Endothelial cell of umbilical vein (primary cell): ENCODE measurements at regions not wholly inside any gene's neighbourhood (a gene's known extent, or its start where the extent isn't known, plus 50 kb on each side); places are given as distances from the start of the nearest gene placed in this dataset.

Experiments
- BruUV-seq: library from RNA; stranded (reverse); fragments of 400-500 nt; replicated peaks from 2 replicates; lab custom pipeline; 2021; lab: Mats Ljungman, UMichigan
- CTCF ChIA-PET: fragments of 300-600, 350-600 bp; sonication (Branson Sonifier 250); formaldehyde crosslinking; loops from one replicate; lab custom pipeline; 2021; ENCODE audit warnings: antibody characterized with exemption, inconsistent platforms; lab: Charles Lee
- POLR2A ChIA-PET: fragments of 300-600, 350-600 bp; sonication (Branson Sonifier 250); formaldehyde crosslinking; loops from one replicate; lab custom pipeline; 2021; ENCODE audit warnings: antibody characterized with exemption, inconsistent platforms; lab: Charles Lee
- DNase-seq: peaks from one replicate; pipeline ENCODE4 v3.0.0-alpha.2; 2011; ENCODE audit warnings: low read depth, low spot score
- FAIRE-seq: peaks from 2 replicates; lab custom pipeline; 2011; peaks lifted over from hg19 to GRCh38; lab: Jason Lieb, UNC
- H2AFZ ChIP-seq: 2 replicates; pipeline ENCODE4 v1.6.0; 2012; ENCODE audit warnings: low read depth, low read length, control low read depth, inconsistent platforms
- H3K27ac ChIP-seq: 2 replicates; pipeline ENCODE4 v1.5.1; 2011; ENCODE audit warnings: low read depth, mild to moderate bottlenecking, control low read depth, low read length, moderate library complexity; ENCODE audit not compliant: insufficient read depth
- H3K27me3 ChIP-seq, 2 experiments: 2 replicates each; pipeline versions ENCODE4 v1.6.0 to v1.6.1; 2011; ENCODE audit warnings: low read length in 2 of 2, mixed read lengths in 1 of 2; ENCODE audit not compliant: control insufficient read depth in 2 of 2, insufficient read depth in 2 of 2
- H3K36me3 ChIP-seq, 2 experiments: 2 replicates in 1 of 2; 3 replicates in 1 of 2; pipeline ENCODE4 v1.5.1; 2011; ENCODE audit warnings: low read length in 2 of 2, mild to moderate bottlenecking in 1 of 2, moderate library complexity in 1 of 2; ENCODE audit not compliant: control insufficient read depth in 2 of 2, insufficient read depth in 2 of 2; ENCODE audit errors: extremely low read depth in 1 of 2
- H3K4me1 ChIP-seq: 3 replicates; pipeline ENCODE4 v1.5.1; 2011; ENCODE audit warnings: mild to moderate bottlenecking, low read length; ENCODE audit not compliant: control insufficient read depth, insufficient read depth; ENCODE audit errors: extremely low read depth
- H3K4me2 ChIP-seq: 2 replicates; pipeline ENCODE4 v1.6.1; 2011; ENCODE audit warnings: low read length, control low read depth, mixed read lengths; ENCODE audit not compliant: insufficient read depth
- H3K4me3 ChIP-seq, 3 experiments: fragments of 200-600 bp in 1 of 3; sonication (generic), shearing (Covaris generic) in 1 of 3; replicated peaks in 1 of 3; 2 replicates each; pipeline ENCODE4 v1.5.1; 2011 to 2016; ENCODE audit warnings: control low read depth in 3 of 3, low read length in 3 of 3, mild to moderate bottlenecking in 2 of 3, inconsistent platforms in 1 of 3, low read depth in 1 of 3, moderate library complexity in 1 of 3; ENCODE audit not compliant: insufficient read depth in 1 of 3
- H3K79me2 ChIP-seq: 2 replicates; pipeline ENCODE4 v1.6.0; 2012; ENCODE audit warnings: low read length, inconsistent platforms; ENCODE audit not compliant: control insufficient read depth, insufficient read depth
- H3K9ac ChIP-seq: replicated peaks from 2 replicates; pipeline ENCODE3; 2011; ENCODE audit warnings: low read length, control low read depth; ENCODE audit not compliant: insufficient read depth; ENCODE audit errors: extremely low read depth
- H3K9me1 ChIP-seq: replicated peaks from 3 replicates; pipeline ENCODE4 v1.6.0; 2011; ENCODE audit warnings: mild to moderate bottlenecking, low read length; ENCODE audit not compliant: control insufficient read depth, insufficient read depth; ENCODE audit errors: extremely low read depth
- H3K9me3 ChIP-seq: replicated peaks from 2 replicates; pipeline ENCODE4 v1.5.1; 2012; ENCODE audit warnings: low read length, inconsistent platforms; ENCODE audit not compliant: control insufficient read depth, insufficient read depth
- H4K20me1 ChIP-seq: replicated peaks from 2 replicates; pipeline ENCODE3; 2011; ENCODE audit warnings: mild to moderate bottlenecking, low read length; ENCODE audit not compliant: control insufficient read depth, insufficient read depth; ENCODE audit errors: extremely low read depth
- CTCF ChIP-seq, 2 donors: IDR thresholded peaks; 1 replicate in 1 of 2; 2 replicates in 1 of 2; pipeline ENCODE4 v1.5.1; 2011; ENCODE audit warnings: low read length in 2 of 2, mild to moderate bottlenecking in 2 of 2, moderate library complexity in 2 of 2, control low read depth in 1 of 2, inconsistent platforms in 1 of 2, low read depth in 1 of 2; ENCODE audit not compliant: insufficient read depth in 1 of 2; ENCODE audit errors: extremely low read depth in 1 of 2
- EZH2 ChIP-seq: IDR thresholded peaks from 2 replicates; pipeline ENCODE4 v1.6.1; 2012; ENCODE audit warnings: borderline replicate concordance, low read depth, mild to moderate bottlenecking, moderate library complexity, low read length, inconsistent platforms; ENCODE audit not compliant: severe bottlenecking
- FOS ChIP-seq: IDR thresholded peaks from 2 replicates; pipeline ENCODE4 v1.6.1; 2011; ENCODE audit warnings: mild to moderate bottlenecking, low read length, moderate library complexity, borderline replicate concordance; ENCODE audit not compliant: insufficient read depth
- GATA2 ChIP-seq: IDR thresholded peaks from 2 replicates; pipeline ENCODE4 v1.7.0; 2011; ENCODE audit warnings: low read depth, mild to moderate bottlenecking, moderate library complexity, mixed read lengths, low read length; ENCODE audit not compliant: insufficient read length, insufficient read depth
- JUN ChIP-seq: IDR thresholded peaks from 2 replicates; pipeline ENCODE4 v1.6.1; 2011; ENCODE audit warnings: borderline replicate concordance, low read depth; ENCODE audit not compliant: insufficient read length, insufficient read depth
- MAX ChIP-seq: IDR thresholded peaks from 2 replicates; pipeline ENCODE4 v1.6.1; 2011; ENCODE audit not compliant: insufficient read depth, insufficient read length
- POLR2A ChIP-seq: IDR thresholded peaks from 2 replicates; pipeline ENCODE4 v1.6.1; 2012; ENCODE audit warnings: low read depth, mild to moderate bottlenecking, control low read depth, low read length
- POLR2AphosphoS5 ChIP-seq: IDR thresholded peaks from 2 replicates; pipeline ENCODE4 v1.6.1; 2012; ENCODE audit warnings: low read depth, mild to moderate bottlenecking, control low read depth, low read length, moderate library complexity; ENCODE audit not compliant: insufficient read depth
- dilution Hi-C: fragments of 300-500 bp; cut with MboI; formaldehyde crosslinking; loops from one replicate; pipeline ENCODE4 v1.15.0; 2019; ENCODE audit warnings: low sequenced_read_pairs; ENCODE audit not compliant: extremely low pct_ligation_motif_present
- intact Hi-C: fragments of 100-400 bp; cut with micrococcal nuclease; formaldehyde crosslinking; loops from one replicate; pipeline ENCODE4 v1.10.0; 2022

GRCh38 chr3:871651-872050 lies 221.2 kb upstream of the CNTN6 start:
- H3K9me3 ChIP-seq: no peaks in the 10 kb centered on the region
- intact Hi-C loops: no loop called here
- no peak overlapping the region for H3K4me3 ChIP-seq
- H2AFZ ChIP-seq: no peak overlapping the region
- TF ChIP-seq FOS: no peak
- TF ChIP-seq CTCF (IDR thresholded peaks at IDR 0.05; ENCODE audit: extremely low read depth in 1 of 2, insufficient read depth in 1 of 2, low read depth in 1 of 2, low read length in 2 of 2): no peak
- TF ChIP-seq JUN: no peak
- no peak for TF ChIP-seq MAX
- TF ChIP-seq GATA2: no peak
- no peak for TF ChIP-seq POLR2AphosphoS5
- TF ChIP-seq EZH2: no peak
- no peak for TF ChIP-seq POLR2A
- no peak overlapping the region for H3K9ac ChIP-seq
- dilution Hi-C loops: no loop called here
- FAIRE-seq (no peak), DNase-seq (no peak)
- CTCF ChIA-PET: no interaction called here
- H3K79me2 ChIP-seq: no peaks in the 10 kb centered on the region
- POLR2A ChIA-PET: no interaction called here
- no peak overlapping the region for H3K27ac ChIP-seq
- no peaks in the 10 kb centered on the region for H3K4me1 ChIP-seq
- no peaks in the 10 kb centered on the region for H3K27me3 ChIP-seq
- no peaks in the 10 kb centered on the region for H3K36me3 ChIP-seq
- no peak overlapping the region for H3K4me2 ChIP-seq
- no TSS peak for BruUV-seq
- no peaks in the 10 kb centered on the region for H3K9me1 ChIP-seq
- no peaks in the 10 kb centered on the region for H4K20me1 ChIP-seq
